ENCODE measurements at regions not wholly inside any gene's neighbourhood (a gene's known extent, or its start where the extent isn't known, plus 50 kb on each side); places are given as distances from the start of the nearest gene placed in this dataset.

DNA sequence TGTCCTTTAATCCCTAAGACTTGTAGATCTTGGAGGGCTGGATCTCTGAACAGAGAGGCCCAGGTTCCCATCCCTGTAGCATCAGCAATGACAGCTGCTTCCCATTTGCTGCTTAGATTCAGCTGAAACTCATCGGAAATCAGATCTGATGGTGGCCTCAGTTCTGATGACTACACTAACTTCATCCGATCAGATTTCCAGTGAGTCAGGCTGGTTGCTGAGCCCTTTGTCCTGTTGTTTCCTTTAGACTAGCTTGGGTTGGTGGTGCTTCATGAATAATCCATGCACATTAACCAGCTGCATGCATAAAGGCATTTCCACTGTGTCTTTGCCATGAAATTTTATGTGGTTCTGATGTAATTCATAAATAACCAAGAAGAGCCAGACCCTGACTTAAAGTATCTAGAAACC is 195.2 kb upstream of the TUT7 start:
- intact Hi-C loops (cut with micrococcal nuclease; ENCODE audit: unreplicated experiment): no loop called here
- Mint-ChIP-seq H3K4me1 (ENCODE audit: low read depth, unreplicated experiment) (no peaks in the 10 kb centered on the region), H3K27ac (ENCODE audit: unreplicated experiment) (no peak overlapping the region), H3K27me3 (ENCODE audit: unreplicated experiment) (peaks cover 71% of the 10 kb centered on the region), H3K9me3 (ENCODE audit: low read depth, unreplicated experiment) (peaks cover 4% of the 10 kb centered on the region), H3K36me3 (ENCODE audit: insufficient read depth, unreplicated experiment) (no peaks in the 10 kb centered on the region), H3K4me3 (ENCODE audit: low read depth, unreplicated experiment) (no peak overlapping the region)
- no peak for DNase-seq
- TF ChIP-seq CTCF (IDR thresholded peaks at IDR 0.05; ENCODE audit: unreplicated experiment): no peak
- no TSS peak for BruUV-seq (replicated peaks)
- CTCF ChIA-PET: no interaction called here

- DNase-seq: no peak
- no peak for TF ChIP-seq CTCF (IDR thresholded peaks at IDR 0.05; ENCODE audit: unreplicated experiment)
- no TSS peak for BruUV-seq (replicated peaks)
- Mint-ChIP-seq H3K27ac (ENCODE audit: unreplicated experiment) (no peak overlapping the region), H3K4me3 (ENCODE audit: low read depth, unreplicated experiment) (no peak overlapping the region), H3K36me3 (ENCODE audit: insufficient read depth, unreplicated experiment) (no peaks in the 10 kb centered on the region), H3K27me3 (ENCODE audit: unreplicated experiment) (peaks cover 59% of the 10 kb centered on the region), H3K9me3 (ENCODE audit: low read depth, unreplicated experiment) (peaks cover 4% of the 10 kb centered on the region), H3K4me1 (ENCODE audit: low read depth, unreplicated experiment) (no peaks in the 10 kb centered on the region)
- CTCF ChIA-PET: no interaction called here
- intact Hi-C loops (cut with micrococcal nuclease; ENCODE audit: unreplicated experiment): no loop called here
Measured at GRCh38 chr9:86548220-86548619, 194.0 kb upstream of the TUT7 start.

GRCh38 chr9:86547571-86547970 is 193.4 kb upstream of the TUT7 start:
- DNase-seq: no peak
- BruUV-seq (replicated peaks): no TSS peak
- Mint-ChIP-seq H3K36me3 (ENCODE audit: insufficient read depth, unreplicated experiment) (no peaks in the 10 kb centered on the region), H3K4me3 (ENCODE audit: low read depth, unreplicated experiment) (no peak overlapping the region), H3K9me3 (ENCODE audit: low read depth, unreplicated experiment) (no peaks in the 10 kb centered on the region), H3K27me3 (ENCODE audit: unreplicated experiment) (peaks cover 52% of the 10 kb centered on the region), H3K27ac (ENCODE audit: unreplicated experiment) (no peak overlapping the region), H3K4me1 (ENCODE audit: low read depth, unreplicated experiment) (no peaks in the 10 kb centered on the region)
- intact Hi-C loops (cut with micrococcal nuclease; ENCODE audit: unreplicated experiment): no loop called here
- no peak for TF ChIP-seq CTCF (IDR thresholded peaks at IDR 0.05; ENCODE audit: unreplicated experiment)
- CTCF ChIA-PET: no interaction called here

DNA sequence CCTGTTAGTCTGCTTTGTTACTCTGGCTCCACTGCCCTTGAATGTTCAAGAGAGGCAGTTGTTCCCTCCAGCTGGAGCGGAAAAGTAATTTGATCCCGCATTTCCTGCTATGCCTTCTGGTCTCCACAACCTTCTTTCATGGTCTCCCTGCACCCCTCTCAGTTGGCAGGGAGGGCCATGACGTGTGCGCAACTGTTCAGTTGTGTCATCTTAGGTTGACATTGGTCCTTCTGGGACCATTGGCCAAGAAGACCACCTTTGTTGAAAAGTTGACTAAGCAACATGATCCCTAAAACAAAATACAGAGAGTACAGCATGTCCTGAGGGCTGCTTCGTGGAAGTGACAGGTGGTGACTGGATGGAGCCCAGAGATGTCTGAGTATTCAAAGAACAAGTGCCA is 192.5 kb upstream of the TUT7 start:
- intact Hi-C loops (cut with micrococcal nuclease; ENCODE audit: unreplicated experiment): no loop called here
- TF ChIP-seq CTCF (IDR thresholded peaks at IDR 0.05; ENCODE audit: unreplicated experiment): no peak
- CTCF ChIA-PET: no interaction called here
- Mint-ChIP-seq H3K4me3 (ENCODE audit: low read depth, unreplicated experiment) (no peak overlapping the region), H3K27me3 (ENCODE audit: unreplicated experiment) (peaks cover 44% of the 10 kb centered on the region), H3K9me3 (ENCODE audit: low read depth, unreplicated experiment) (no peaks in the 10 kb centered on the region), H3K27ac (ENCODE audit: unreplicated experiment) (no peak overlapping the region), H3K36me3 (ENCODE audit: insufficient read depth, unreplicated experiment) (no peaks in the 10 kb centered on the region), H3K4me1 (ENCODE audit: low read depth, unreplicated experiment) (no peaks in the 10 kb centered on the region)
- no peak for DNase-seq
- no TSS peak for BruUV-seq (replicated peaks)

GRCh38 chr9:86545090-86545489 is 190.9 kb upstream of the TUT7 start:
- H3K27ac Mint-ChIP-seq (ENCODE audit: unreplicated experiment): no peak overlapping the region
- peaks cover 39% of the 10 kb centered on the region for H3K27me3 Mint-ChIP-seq (ENCODE audit: unreplicated experiment)
- no peaks in the 10 kb centered on the region for H3K4me1 Mint-ChIP-seq (ENCODE audit: low read depth, unreplicated experiment)
- no peak for TF ChIP-seq CTCF (IDR thresholded peaks at IDR 0.05; ENCODE audit: unreplicated experiment)
- intact Hi-C loops (cut with micrococcal nuclease; ENCODE audit: unreplicated experiment): no loop called here
- no peak overlapping the region for H3K4me3 Mint-ChIP-seq (ENCODE audit: low read depth, unreplicated experiment)
- no TSS peak for BruUV-seq (replicated peaks)
- DNase-seq: no peak
- H3K9me3 Mint-ChIP-seq (ENCODE audit: low read depth, unreplicated experiment): no peaks in the 10 kb centered on the region
- no peaks in the 10 kb centered on the region for H3K36me3 Mint-ChIP-seq (ENCODE audit: insufficient read depth, unreplicated experiment)
- CTCF ChIA-PET: no interaction called here
